B cell (primary cell): ENCODE measurements at regions not wholly inside any gene's neighbourhood (a gene's known extent, or its start where the extent isn't known, plus 50 kb on each side); places are given as distances from the start of the nearest gene placed in this dataset.

Experiments
- ATAC-seq: fragments of 200-7000 bp; cut with Tn5 transposase; one replicate; pipeline ENCODE4 v1.10.0; 2021; ENCODE audit warnings: low read depth, mild to moderate bottlenecking, moderate number of reproducible peaks, moderate library complexity
- CTCF ChIA-PET: fragments of 350-600 bp; sonication (Branson Sonifier 250); formaldehyde crosslinking; loops from one replicate; lab custom pipeline; 2021; ENCODE audit warnings: antibody characterized with exemption, inconsistent platforms; lab: Charles Lee
- POLR2A ChIA-PET: fragments of 350-600 bp; sonication (Branson Sonifier 250); formaldehyde crosslinking; loops from one replicate; lab custom pipeline; 2021; ENCODE audit warnings: antibody characterized with exemption; lab: Charles Lee
- DNase-seq: peaks from one replicate; pipeline ENCODE4 v3.0.0; 2013
- H2AFZ ChIP-seq: 2 replicates; pipeline ENCODE4 v1.6.1; 2012; ENCODE audit warnings: mild to moderate bottlenecking, low read depth, low read length; ENCODE audit not compliant: insufficient read depth, poor library complexity, severe bottlenecking
- H3K27ac ChIP-seq, 2 donors: 1 replicate in 1 of 2; 2 replicates in 1 of 2; pipeline ENCODE4 v1.5.1; 2012 to 2013; ENCODE audit warnings: low read length in 2 of 2, mild to moderate bottlenecking in 2 of 2, moderate library complexity in 1 of 2
- H3K27me3 ChIP-seq, 4 experiments: fragments of 200-600 bp in 1 of 4; sonication (generic) in 1 of 4; replicated peaks in 1 of 4; 1 replicate in 2 of 4; 2 replicates in 2 of 4; pipeline versions ENCODE4 v1.6.1 to v1.7.0; 2013 to 2016; ENCODE audit warnings: low read length in 3 of 4, mild to moderate bottlenecking in 2 of 4, mixed read lengths in 1 of 4, moderate library complexity in 1 of 4; ENCODE audit not compliant: insufficient read depth in 4 of 4, control insufficient read depth in 3 of 4; ENCODE audit errors: control extremely low read depth in 1 of 4
- H3K36me3 ChIP-seq, 2 experiments: replicated peaks in 1 of 2; 1 replicate in 1 of 2; 2 replicates in 1 of 2; pipeline versions ENCODE4 v1.6.1 to v1.7.1; 2013; ENCODE audit warnings: low read length in 1 of 2; ENCODE audit not compliant: insufficient read depth in 2 of 2, control insufficient read depth in 1 of 2; ENCODE audit errors: control extremely low read depth in 1 of 2, extremely low read depth in 1 of 2
- H3K4me1 ChIP-seq, 2 donors: fragments of 200-600 bp in 1 of 2; sonication (generic) in 1 of 2; 1 replicate in 1 of 2; 2 replicates in 1 of 2; pipeline versions ENCODE4 v1.5.1 to v1.6.1; 2013 to 2017; ENCODE audit warnings: low read length in 2 of 2; ENCODE audit not compliant: control insufficient read depth in 2 of 2, insufficient read depth in 2 of 2
- H3K4me2 ChIP-seq: replicated peaks from 2 replicates; pipeline ENCODE3; 2012; ENCODE audit warnings: mild to moderate bottlenecking, low read depth, low read length; ENCODE audit not compliant: poor library complexity, severe bottlenecking
- H3K4me3 ChIP-seq, 5 experiments: fragments of 200-600 bp in 1 of 5; sonication (generic) in 1 of 5; 1 replicate in 3 of 5; 2 replicates in 2 of 5; pipeline versions ENCODE4 v1.5.1 to v1.7.0; 2011 to 2016; ENCODE audit warnings: low read length in 4 of 5, mild to moderate bottlenecking in 4 of 5, low read depth in 2 of 5, control low read depth in 1 of 5, moderate library complexity in 1 of 5; ENCODE audit not compliant: insufficient read depth in 1 of 5; ENCODE audit errors: control extremely low read depth in 1 of 5, extremely low read depth in 1 of 5
- H3K79me2 ChIP-seq: fragments of 200-600 bp; sonication (generic); one replicate; pipeline ENCODE4 v1.6.0; 2016; ENCODE audit warnings: low read length; ENCODE audit not compliant: control insufficient read depth, insufficient read depth
- H3K9ac ChIP-seq: fragments of 200-600 bp; sonication (generic); 2 replicates; pipeline ENCODE4 v1.6.1; 2017; ENCODE audit warnings: mild to moderate bottlenecking, low read length, moderate library complexity
- H3K9me3 ChIP-seq, 3 donors: one replicate each; pipeline versions ENCODE4 v1.6.1 to v1.7.1; 2013; ENCODE audit warnings: low read length in 2 of 3; ENCODE audit not compliant: control insufficient read depth in 2 of 3, insufficient read depth in 1 of 3; ENCODE audit errors: control extremely low read depth in 1 of 3
- H4K20me1 ChIP-seq: 2 replicates; pipeline ENCODE4 v1.6.0; 2012; ENCODE audit warnings: mild to moderate bottlenecking, low read length; ENCODE audit not compliant: insufficient read depth, control insufficient read depth, poor library complexity, severe bottlenecking
- H3K27ac Mint-ChIP-seq: one replicate; pipeline ENCODE4 v1.8.0; 2021; ENCODE audit warnings: mixed read lengths
- H3K27me3 Mint-ChIP-seq: one replicate; pipeline ENCODE4 v1.8.0; 2021; ENCODE audit warnings: mixed read lengths
- H3K4me1 Mint-ChIP-seq: one replicate; pipeline ENCODE4 v1.8.0; 2021; ENCODE audit warnings: mixed read lengths
- H3K4me3 Mint-ChIP-seq: one replicate; pipeline ENCODE4 v1.8.0; 2021; ENCODE audit warnings: mixed read lengths
- H3K9me3 Mint-ChIP-seq: one replicate; pipeline ENCODE4 v1.8.0; 2022; ENCODE audit warnings: mixed read lengths; ENCODE audit not compliant: insufficient read depth
- CTCF ChIP-seq: fragments of 200-600 bp; IDR thresholded peaks from one replicate; pipeline ENCODE4 v1.8.0; 2022; ENCODE audit warnings: antibody characterized with exemption, mild to moderate bottlenecking
- EZH2 ChIP-seq: IDR thresholded peaks from 2 replicates; pipeline ENCODE4 v1.6.1; 2012; ENCODE audit warnings: borderline replicate concordance, low read depth, mild to moderate bottlenecking, moderate library complexity, low read length; ENCODE audit not compliant: insufficient read depth, poor library complexity, severe bottlenecking
- WGBS: methylation state at CpG from one replicate; pipeline ENCODE4 v1.1.5; 2013; ENCODE audit warnings: missing lambda C conversion rate; ENCODE audit not compliant: insufficient coverage; 5-methylcytosine and 5-hydroxymethylcytosine counted together
- intact Hi-C: fragments of 100-400 bp; cut with micrococcal nuclease; formaldehyde crosslinking; loops from one replicate; pipeline ENCODE4 v1.10.0; 2022

GRCh38 chr9:135002802-135003201, 84.7 kb upstream of the OLFM1 start:
- Mint-ChIP-seq H3K9me3 (peaks cover 3% of the 10 kb centered on the region), H3K27me3 (peaks cover 11% of the 10 kb centered on the region), H3K27ac (no peak overlapping the region), H3K4me3 (no peak overlapping the region), H3K4me1 (no peaks in the 10 kb centered on the region)
- Histone ChIP-seq H4K20me1 (no peaks in the 10 kb centered on the region), H3K27ac (no peak overlapping the region), H2AFZ (no peak overlapping the region), H3K4me1 (no peaks in the 10 kb centered on the region), H3K79me2 (no peaks in the 10 kb centered on the region), H3K27me3 (peaks cover 0 to 8% (median 0%) of the 10 kb centered on the region in 4 experiments), H3K9me3 (peaks cover 0 to 36% (median 26%) of the 10 kb centered on the region in 3 donors), H3K4me2 (no peak overlapping the region), H3K4me3 (no peak overlapping the region), H3K36me3 (no peaks in the 10 kb centered on the region), H3K9ac (no peak overlapping the region)
- DNase-seq: no peak
- intact Hi-C loops: no loop called here
- no peak for ATAC-seq
- POLR2A ChIA-PET: no interaction called here
- no CpG with 5 or more reads among the region's 4 CpGs for WGBS
- CTCF ChIA-PET: no interaction called here
- TF ChIP-seq EZH2 (no peak), CTCF (no peak)

- Mint-ChIP-seq H3K27me3 (peaks cover 11% of the 10 kb centered on the region), H3K9me3 (peaks cover 3% of the 10 kb centered on the region), H3K27ac (no peak overlapping the region), H3K4me3 (no peak overlapping the region), H3K4me1 (no peaks in the 10 kb centered on the region)
- Histone ChIP-seq H3K4me3 (no peak overlapping the region), H3K36me3 (no peaks in the 10 kb centered on the region), H3K9ac (no peak overlapping the region), H3K27ac (no peak overlapping the region), H4K20me1 (no peaks in the 10 kb centered on the region), H3K4me2 (no peak overlapping the region), H3K27me3 (peaks cover 0 to 5% (median 0%) of the 10 kb centered on the region in 4 experiments), H3K79me2 (no peaks in the 10 kb centered on the region), H2AFZ (no peak overlapping the region), H3K4me1 (no peaks in the 10 kb centered on the region), H3K9me3 (peaks cover 0 to 20% (median 14%) of the 10 kb centered on the region in 3 donors)
- CTCF ChIA-PET: no interaction called here
- no peak for DNase-seq
- intact Hi-C loops: no loop called here
- no peak for ATAC-seq
- TF ChIP-seq CTCF (no peak), EZH2 (no peak)
- WGBS: no CpG with 5 or more reads among the region's 2 CpGs
- POLR2A ChIA-PET: no interaction called here
Observed at GRCh38 chr9:135004772-135005171, 82.7 kb upstream of the OLFM1 start.
